ENCODE measurements at regions not wholly inside any gene's neighbourhood (a gene's known extent, or its start where the extent isn't known, plus 50 kb on each side); places are given as distances from the start of the nearest gene placed in this dataset.
A peak's percentile ranks its signal among the peaks of the same experiment; 100 is the strongest.

- Histone ChIP-seq H4K20me1 (ENCODE audit: insufficient read depth) (no peaks in the 10 kb centered on the region), H3K4me3 (replicated peaks in 1 of 2; ENCODE audit: low read depth in 1 of 2, low read length in 2 of 2) (no peak overlapping the region), H3K36me3 (ENCODE audit: control insufficient read depth in 1 of 2, insufficient read depth in 2 of 2, low read length in 2 of 2) (no peaks in the 10 kb centered on the region), H3K9ac (ENCODE audit: low read length) (no peak overlapping the region), H3K4me2 (ENCODE audit: low read length) (no peak overlapping the region), H2AFZ (ENCODE audit: low read depth, low read length, poor library complexity, severe bottlenecking) (no peak overlapping the region), H3K9me3 (ENCODE audit: control insufficient read depth in 1 of 2, insufficient read depth in 1 of 2, low read depth in 1 of 2, low read length in 2 of 2) (no peaks in the 10 kb centered on the region), H3K79me2 (ENCODE audit: insufficient read depth, low read length) (no peaks in the 10 kb centered on the region), H3K27me3 (ENCODE audit: insufficient read depth, low read length) (no peaks in the 10 kb centered on the region), H3K27ac (ENCODE audit: low read depth, low read length) (no peak overlapping the region), H3K9me2 (ENCODE audit: insufficient read depth) (no peaks in the 10 kb centered on the region), H3K4me1 (ENCODE audit: control insufficient read depth in 1 of 2, insufficient read depth in 2 of 2, low read length in 2 of 2) (no peaks in the 10 kb centered on the region)
- DNase-seq (ENCODE audit: low read depth, low spot score) (no peak), ATAC-seq (peak; percentile 79)
- intact Hi-C loops (cut with micrococcal nuclease) = no loop called here
- CTCF ChIA-PET = interaction anchor here (0.8 to 4.6 kb wide), 4 partner anchors 10 to 517 kb away, joined by 3 to 25 read pairs (median 7); partner anchors contain the start of gene DACT1
- POLR2A ChIA-PET = no interaction called here
- TF ChIP-seq FOSL1 (IDR thresholded peaks at IDR 0.05; ENCODE audit: low read depth) (no peak), SIN3A (IDR thresholded peaks at IDR 0.05; ENCODE audit: low read depth) (no peak), CTCF (IDR thresholded peaks at IDR 0.05 in 2 of 3, conservative IDR thresholded peaks at IDR 0.05 in 1 of 3; ENCODE audit: borderline replicate concordance in 1 of 3, insufficient read depth in 1 of 3, low read depth in 2 of 3, low read length in 2 of 3) (peak; percentile 18 to 62 (median 62); a peak in 5 of 6 replicates), TCF7L2 (IDR thresholded peaks at IDR 0.05; ENCODE audit: borderline replicate concordance, extremely low read depth, insufficient read depth, insufficient read length) (no peak), POLR2A (IDR thresholded peaks at IDR 0.05; ENCODE audit: borderline replicate concordance, extremely low read depth, insufficient read depth, insufficient read length) (no peak), RAD21 (IDR thresholded peaks at IDR 0.05; ENCODE audit: low read depth) (peak; percentile 48), YY1 (IDR thresholded peaks at IDR 0.05; ENCODE audit: extremely low read depth, insufficient replicate concordance, low read depth, low read length) (no peak), JUND (IDR thresholded peaks at IDR 0.05) (no peak)
- TF ChIP-seq, protein P1, sequence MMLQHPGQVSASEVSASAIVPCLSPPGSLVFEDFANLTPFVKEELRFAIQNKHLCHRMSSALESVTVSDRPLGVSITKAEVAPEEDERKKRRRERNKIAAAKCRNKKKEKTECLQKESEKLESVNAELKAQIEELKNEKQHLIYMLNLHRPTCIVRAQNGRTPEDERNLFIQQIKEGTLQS (IDR thresholded peaks at IDR 0.05) = no peak
- TF ChIP-seq, protein P2, sequence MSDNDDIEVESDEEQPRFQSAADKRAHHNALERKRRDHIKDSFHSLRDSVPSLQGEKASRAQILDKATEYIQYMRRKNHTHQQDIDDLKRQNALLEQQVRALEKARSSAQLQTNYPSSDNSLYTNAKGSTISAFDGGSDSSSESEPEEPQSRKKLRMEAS (IDR thresholded peaks at IDR 0.05) = no peak
- BruUV-seq (replicated peaks) = no TSS peak
- RAD21 ChIA-PET (ENCODE audit: low non-redundant PET in 1 of 2, low total read pairs in 2 of 2, uncharacterized antibody in 2 of 2, unreplicated experiment in 2 of 2) = interaction anchor here in 1 of 2 experiments (1.4 kb wide), 1 partner anchor 518 kb away, joined by 3 read pairs; no protein-coding TSS in a partner anchor
Measured at GRCh38 chr14:59018978-59019377, 169.5 kb upstream of the DAAM1 start.
